Upper lobe of left lung (tissue), 4 donors: ENCODE measurements at regions not wholly inside any gene's neighbourhood (a gene's known extent, or its start where the extent isn't known, plus 50 kb on each side); places are given as distances from the start of the nearest gene placed in this dataset.

ENCODE experiments used
- POLR2A ChIP-seq, 4 donors: fragments of 450-650 bp; IDR thresholded peaks; one replicate each; pipeline ENCODE4 v1.5.1; 2016 to 2017; ENCODE audit warnings: antibody characterized with exemption in 4 of 4, mild to moderate bottlenecking in 2 of 4
- POLR2AphosphoS5 ChIP-seq, 2 donors: sonication (generic); formaldehyde crosslinking; IDR thresholded peaks; one replicate each; pipeline ENCODE4 v1.5.1; 2017; ENCODE audit warnings: antibody characterized with exemption in 2 of 2
- TF ChIP-seq, protein P1 (sequence below), 6 experiments: fragments of 450-650 bp in 4 of 6; fragments of 200-600 bp in 2 of 6; sonication (generic) in 2 of 6; IDR thresholded peaks; one replicate each; pipeline ENCODE4 v1.5.1; 2016 to 2019; ENCODE audit warnings: antibody characterized with exemption in 6 of 6

DNA sequence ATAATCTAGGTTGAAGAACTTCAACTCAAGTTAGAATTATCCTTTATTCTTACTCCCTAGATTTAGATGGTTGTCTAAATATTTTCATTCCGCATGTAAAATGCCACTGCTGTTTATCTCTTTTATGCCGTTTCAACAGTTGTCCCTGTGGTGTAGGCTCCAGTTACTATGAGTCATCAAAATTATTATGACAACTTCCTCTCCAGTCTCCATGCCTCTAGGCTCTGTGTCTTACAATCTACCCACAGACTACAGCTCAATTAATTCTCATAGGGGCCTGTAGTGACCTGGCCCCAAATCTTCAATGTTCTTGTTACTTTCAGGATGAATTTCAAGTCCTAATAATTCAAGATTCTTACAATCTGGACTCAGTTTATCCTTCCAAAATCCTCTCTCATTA lies 105.8 kb upstream of the UNC13C start:
- TF ChIP-seq, protein P1, sequence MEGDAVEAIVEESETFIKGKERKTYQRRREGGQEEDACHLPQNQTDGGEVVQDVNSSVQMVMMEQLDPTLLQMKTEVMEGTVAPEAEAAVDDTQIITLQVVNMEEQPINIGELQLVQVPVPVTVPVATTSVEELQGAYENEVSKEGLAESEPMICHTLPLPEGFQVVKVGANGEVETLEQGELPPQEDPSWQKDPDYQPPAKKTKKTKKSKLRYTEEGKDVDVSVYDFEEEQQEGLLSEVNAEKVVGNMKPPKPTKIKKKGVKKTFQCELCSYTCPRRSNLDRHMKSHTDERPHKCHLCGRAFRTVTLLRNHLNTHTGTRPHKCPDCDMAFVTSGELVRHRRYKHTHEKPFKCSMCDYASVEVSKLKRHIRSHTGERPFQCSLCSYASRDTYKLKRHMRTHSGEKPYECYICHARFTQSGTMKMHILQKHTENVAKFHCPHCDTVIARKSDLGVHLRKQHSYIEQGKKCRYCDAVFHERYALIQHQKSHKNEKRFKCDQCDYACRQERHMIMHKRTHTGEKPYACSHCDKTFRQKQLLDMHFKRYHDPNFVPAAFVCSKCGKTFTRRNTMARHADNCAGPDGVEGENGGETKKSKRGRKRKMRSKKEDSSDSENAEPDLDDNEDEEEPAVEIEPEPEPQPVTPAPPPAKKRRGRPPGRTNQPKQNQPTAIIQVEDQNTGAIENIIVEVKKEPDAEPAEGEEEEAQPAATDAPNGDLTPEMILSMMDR (IDR thresholded peaks at IDR 0.05), result no peak
- TF ChIP-seq POLR2A (IDR thresholded peaks at IDR 0.05) (no peak), POLR2AphosphoS5 (IDR thresholded peaks at IDR 0.05) (no peak)
